GM19025 (cell line): ENCODE measurements at regions not wholly inside any gene's neighbourhood (a gene's known extent, or its start where the extent isn't known, plus 50 kb on each side); places are given as distances from the start of the nearest gene placed in this dataset.
A peak's percentile ranks its signal among the peaks of the same experiment; 100 is the strongest.
"Not testable (repeated sequence)": the region's sequence is repeated elsewhere in the genome, so short reads cannot be mapped to it uniquely, and the experiment has no call there.

ENCODE experiments used
- ATAC-seq: cut with Tn5 transposase; IDR thresholded peaks from one replicate; pipeline ENCODE4 v1.9.1; 2021; ENCODE audit warnings: mild to moderate bottlenecking, low read depth, moderate library complexity; ENCODE audit not compliant: unreplicated experiment

GRCh38 chr4:112708772-112709171 is 71.8 kb downstream of the LARP7 start:
- no peak for ATAC-seq

GRCh38 chr4:112714922-112715901 is 78.3 kb downstream of the LARP7 start:
- ATAC-seq, result no peak

- ATAC-seq, result no peak
Observed at GRCh38 chr4:112717856-112718255, 80.9 kb downstream of the LARP7 start.

- ATAC-seq, result no peak
Observed at GRCh38 chr4:112721627-112722026, 84.7 kb downstream of the LARP7 start.

- no peak for ATAC-seq
Observed at GRCh38 chr4:112726041-112726440, 89.1 kb downstream of the LARP7 start.

- ATAC-seq, result not testable (repeated sequence)
Observed at GRCh38 chr4:112727728-112728127, 90.8 kb downstream of the LARP7 start.

GRCh38 chr4:112731715-112732114 is 94.8 kb downstream of the LARP7 start:
- no peak for ATAC-seq

GRCh38 chr4:112732142-112732541 is 95.2 kb downstream of the LARP7 start:
- no peak for ATAC-seq

GRCh38 chr4:112735474-112735951 is 98.6 kb downstream of the LARP7 start:
- peak; percentile 69 for ATAC-seq

- peak; percentile 39 for ATAC-seq
Observed at GRCh38 chr4:112736718-112737135, 99.8 kb downstream of the LARP7 start.

- no peak for ATAC-seq
Observed at GRCh38 chr4:112739442-112739841, 102.5 kb downstream of the LARP7 start.

GRCh38 chr4:112747036-112747435 is 110.1 kb downstream of the LARP7 start:
- ATAC-seq, result no peak

GRCh38 chr4:112748352-112748878 is 111.5 kb downstream of the LARP7 start:
- no peak for ATAC-seq

- ATAC-seq, result not testable (repeated sequence)
Observed at GRCh38 chr4:112750749-112751148, 113.8 kb downstream of the LARP7 start.

- ATAC-seq, result no peak
Observed at GRCh38 chr4:112751447-112751846, 114.5 kb downstream of the LARP7 start.

- no peak for ATAC-seq
Observed at GRCh38 chr4:112752061-112752460, 115.1 kb downstream of the LARP7 start.

- no peak for ATAC-seq
Observed at GRCh38 chr4:112752510-112752909, 115.6 kb downstream of the LARP7 start.

- ATAC-seq, result no peak
Observed at GRCh38 chr4:112753333-112753732, 116.4 kb downstream of the LARP7 start.

GRCh38 chr4:112759313-112759712 is 122.4 kb downstream of the LARP7 start:
- no peak for ATAC-seq

- peak; percentile 52 for ATAC-seq
Observed at GRCh38 chr4:112765317-112765974, 128.5 kb downstream of the LARP7 start.

- no peak for ATAC-seq
Observed at GRCh38 chr4:112766422-112766821, 129.5 kb downstream of the LARP7 start.
